ENCODE measurements at regions not wholly inside any gene's neighbourhood (a gene's known extent, or its start where the extent isn't known, plus 50 kb on each side); places are given as distances from the start of the nearest gene placed in this dataset.

DNA sequence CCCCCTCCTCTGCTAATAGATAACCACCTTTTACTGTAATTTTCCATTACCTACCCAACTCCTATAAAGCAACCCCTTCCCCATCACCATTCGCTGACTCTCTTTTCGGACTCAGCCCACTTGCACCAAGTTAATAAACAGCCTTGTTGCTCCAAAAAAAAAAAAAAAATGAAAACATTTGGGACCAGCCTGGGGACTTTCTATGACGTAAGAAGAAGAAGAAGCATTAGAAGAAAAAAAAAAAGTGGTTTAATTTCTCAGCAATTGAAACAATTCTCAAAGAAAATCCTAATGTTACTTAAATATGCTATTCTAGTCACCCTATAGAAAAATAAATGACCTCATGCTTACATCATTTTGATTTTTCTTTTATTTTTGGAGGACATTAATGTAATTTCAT lies 301.5 kb upstream of the ANO3 start:
- DNase-seq (ENCODE audit: low read depth, low spot score): no peak

- DNase-seq (ENCODE audit: low read depth, low spot score): no peak
Observed at GRCh38 chr11:26032241-26032640, 299.7 kb upstream of the ANO3 start.

GRCh38 chr11:26035696-26036095 lies 296.2 kb upstream of the ANO3 start:
- no peak for DNase-seq (ENCODE audit: low read depth, low spot score)

- no peak for DNase-seq (ENCODE audit: low read depth, low spot score)
Observed at GRCh38 chr11:26037716-26038115, 294.2 kb upstream of the ANO3 start.

- DNase-seq (ENCODE audit: low read depth, low spot score): no peak
Observed at GRCh38 chr11:26040339-26040738, 291.6 kb upstream of the ANO3 start.

DNA sequence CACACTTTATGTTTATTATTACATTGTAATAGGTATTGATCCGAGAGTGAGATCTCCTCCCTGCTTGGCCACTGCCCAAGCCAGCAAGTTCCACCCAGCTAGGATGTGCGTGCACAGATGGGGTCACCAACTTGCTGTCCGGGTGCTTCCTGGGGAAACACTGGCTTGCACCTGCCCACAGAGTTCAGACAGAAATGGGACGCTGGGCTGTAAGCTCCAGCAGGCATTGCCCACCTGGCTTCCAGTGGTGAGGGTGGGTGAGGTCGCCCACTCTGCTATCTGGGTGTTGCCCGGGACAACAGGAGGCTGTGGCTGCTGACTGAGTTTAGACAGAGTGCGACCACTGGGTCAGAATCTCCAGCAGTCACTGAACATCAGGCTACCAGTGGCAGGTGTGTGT lies 289.8 kb upstream of the ANO3 start:
- no peak for DNase-seq (ENCODE audit: low read depth, low spot score)

GRCh38 chr11:26043665-26044064 lies 288.3 kb upstream of the ANO3 start:
- DNase-seq (ENCODE audit: low read depth, low spot score): no peak

DNA sequence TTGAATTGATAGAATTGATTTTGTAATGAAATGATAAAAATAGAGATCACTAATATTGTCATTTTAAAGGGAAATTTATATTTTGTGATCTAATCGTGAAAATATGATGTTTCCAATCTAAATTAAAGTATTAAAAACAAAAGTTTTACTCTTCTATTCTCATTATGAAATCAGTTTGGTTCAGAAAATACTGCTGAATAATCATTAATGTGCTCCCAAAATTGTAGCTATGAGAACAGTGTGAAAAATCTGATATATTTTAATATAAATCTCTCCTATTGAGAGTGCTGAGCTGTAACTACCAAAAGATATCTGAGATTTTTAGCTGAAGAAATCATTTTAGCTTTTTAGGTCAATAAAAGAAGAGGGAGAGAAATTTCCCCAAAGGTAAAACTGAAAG lies 287.5 kb upstream of the ANO3 start:
- DNase-seq (ENCODE audit: low read depth, low spot score): no peak

GRCh38 chr11:26045082-26045481 lies 286.8 kb upstream of the ANO3 start:
- no peak for DNase-seq (ENCODE audit: low read depth, low spot score)

DNA sequence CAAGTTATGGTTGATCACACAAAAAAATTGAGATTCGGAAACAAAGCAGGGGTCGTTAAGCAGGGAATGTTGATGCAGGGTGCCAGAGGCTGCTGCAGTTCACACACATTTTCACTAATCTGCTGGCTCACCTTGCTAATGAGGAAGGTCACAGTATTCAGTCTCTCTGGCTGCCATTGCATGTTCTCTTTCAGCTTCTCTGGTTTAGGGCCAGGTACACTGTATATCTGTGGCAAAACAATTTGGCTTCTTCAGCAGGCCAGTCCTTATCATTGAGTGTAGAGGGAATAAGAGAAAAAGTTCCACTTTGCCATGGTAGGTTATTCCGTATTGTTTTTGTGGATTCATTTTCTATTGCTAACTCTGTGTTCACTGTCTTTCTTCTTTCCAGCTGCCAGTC lies 283.7 kb upstream of the ANO3 start:
- no peak for DNase-seq (ENCODE audit: low read depth, low spot score)

GRCh38 chr11:26053966-26054365 lies 278.0 kb upstream of the ANO3 start:
- no peak for DNase-seq (ENCODE audit: low read depth, low spot score)

GRCh38 chr11:26062660-26063059 lies 269.3 kb upstream of the ANO3 start:
- DNase-seq (ENCODE audit: low read depth, low spot score): no peak

DNA sequence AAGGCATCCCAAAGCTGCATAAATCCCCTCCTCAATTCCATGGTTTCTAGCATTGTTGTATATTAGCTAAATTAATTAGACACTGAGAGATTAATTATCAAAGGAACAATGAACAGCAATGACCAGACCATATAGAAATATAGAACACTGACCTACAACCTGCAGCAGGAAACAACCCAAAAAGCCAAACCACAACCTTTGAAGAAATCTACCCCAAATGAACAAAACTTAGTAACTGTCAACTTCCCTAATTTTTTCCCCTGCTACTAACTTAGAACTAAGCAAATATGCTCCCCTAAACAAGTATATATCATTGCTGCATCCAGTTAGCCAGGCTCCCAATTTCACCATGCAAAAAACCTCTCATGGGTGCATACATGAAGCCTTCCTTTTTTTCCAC lies 268.0 kb upstream of the ANO3 start:
- DNase-seq (ENCODE audit: low read depth, low spot score): no peak

DNA sequence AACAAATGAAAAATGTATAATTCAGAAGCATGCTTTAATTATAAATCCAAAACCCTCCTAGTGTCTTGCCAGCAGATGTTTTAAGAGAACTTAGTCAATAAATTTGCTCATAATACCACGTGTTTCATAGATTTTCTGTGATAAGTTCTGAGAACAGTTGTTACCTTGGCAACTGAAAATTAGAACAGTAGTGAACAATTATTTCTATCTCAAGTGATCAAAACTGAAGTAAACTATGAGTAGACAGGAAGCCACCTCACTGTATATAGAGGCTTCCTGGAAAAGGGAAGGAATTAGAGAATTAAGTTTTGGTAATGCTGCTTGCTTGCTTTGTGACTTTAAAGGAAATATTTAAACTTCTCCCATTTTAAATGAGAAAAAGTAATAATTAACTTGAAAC lies 266.0 kb upstream of the ANO3 start:
- no peak for DNase-seq (ENCODE audit: low read depth, low spot score)

GRCh38 chr11:26070714-26071380 lies 261.1 kb upstream of the ANO3 start:
- no peak for DNase-seq (ENCODE audit: low read depth, low spot score)

DNA sequence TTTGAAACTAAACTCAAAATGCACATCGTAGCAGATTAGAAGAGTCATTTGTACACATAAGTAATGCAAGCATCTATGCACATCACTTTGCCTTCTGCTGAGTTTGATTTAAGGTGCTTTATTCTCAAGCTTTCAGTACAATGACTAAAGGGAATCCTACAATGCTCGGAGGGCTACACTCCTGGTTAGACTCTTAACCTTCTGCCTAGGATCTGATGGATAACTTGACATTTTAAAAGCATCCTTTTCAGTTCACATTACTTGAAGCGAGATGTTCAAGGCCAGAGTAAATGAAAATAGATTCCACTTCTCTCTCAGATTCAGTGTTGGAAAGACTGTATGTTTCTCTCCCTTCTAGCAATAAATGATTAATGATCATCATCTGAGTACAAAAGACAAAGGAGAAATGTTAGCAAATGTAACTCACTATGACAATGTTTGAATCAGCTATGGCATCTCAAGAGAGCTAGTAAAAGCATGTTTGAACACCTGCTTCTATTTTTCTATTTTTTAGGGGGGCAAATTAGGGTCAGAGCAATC lies 259.2 kb upstream of the ANO3 start:
- no peak for DNase-seq (ENCODE audit: low read depth, low spot score)

DNA sequence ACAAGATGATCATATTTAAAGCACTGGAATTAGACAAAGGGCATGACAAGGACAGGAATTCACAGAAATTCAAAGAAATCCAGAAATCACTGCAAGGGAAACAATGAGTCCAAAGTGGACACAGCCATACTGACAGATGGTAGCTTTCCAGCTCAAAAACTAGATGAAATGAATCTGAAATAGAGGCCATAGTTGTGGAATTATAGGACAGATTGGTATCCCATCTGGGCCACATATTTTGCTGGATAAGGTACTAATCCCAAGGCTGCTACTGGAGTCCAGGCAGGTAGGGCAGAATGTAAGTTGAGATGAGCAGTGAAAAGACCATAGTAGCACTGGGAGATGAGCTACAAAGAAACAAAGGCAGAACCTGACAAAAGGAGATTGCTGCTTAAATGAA lies 258.3 kb upstream of the ANO3 start:
- DNase-seq (ENCODE audit: low read depth, low spot score): no peak

- DNase-seq (ENCODE audit: low read depth, low spot score): no peak
Observed at GRCh38 chr11:26076233-26076990, 255.5 kb upstream of the ANO3 start.

GRCh38 chr11:26078231-26078821 lies 253.6 kb upstream of the ANO3 start:
- no peak for DNase-seq (ENCODE audit: low read depth, low spot score)

DNA sequence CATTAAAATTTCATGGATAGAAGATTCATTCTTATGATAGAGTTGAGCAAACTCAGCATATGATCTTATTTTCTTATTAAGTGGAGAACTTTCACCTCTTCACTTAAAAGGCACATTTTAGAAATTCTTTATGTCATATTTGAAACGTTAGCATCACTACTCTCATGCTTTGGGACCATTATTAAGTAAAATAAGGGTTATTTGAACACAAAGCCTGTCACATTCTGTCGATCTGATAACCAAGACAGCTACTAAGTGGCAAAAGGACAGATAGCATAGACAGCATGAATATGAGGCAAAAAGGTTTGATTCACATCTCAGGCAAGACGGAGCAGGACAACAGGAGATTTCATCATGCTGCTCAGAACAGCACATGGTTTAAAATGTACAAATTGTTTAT lies 247.6 kb upstream of the ANO3 start:
- no peak for DNase-seq (ENCODE audit: low read depth, low spot score)

DNA sequence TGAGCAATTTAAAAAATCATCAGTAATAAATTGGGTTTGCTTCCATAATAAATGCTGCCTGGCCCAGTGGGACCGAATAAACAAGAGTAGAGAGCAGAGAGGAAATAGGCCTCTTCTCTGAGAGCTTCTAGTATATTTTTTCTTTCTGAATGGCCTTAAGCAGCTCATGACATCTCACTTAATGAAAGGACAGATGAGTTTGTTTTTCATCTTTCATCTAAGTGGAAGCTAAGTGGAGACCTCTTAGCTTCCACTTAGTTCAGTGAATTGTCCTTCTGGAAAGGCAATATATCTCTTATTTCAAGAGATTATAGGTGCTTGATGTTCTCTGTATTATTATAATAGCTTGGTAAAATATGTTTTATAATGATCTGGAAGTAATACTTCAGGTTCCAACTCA lies 245.9 kb upstream of the ANO3 start:
- DNase-seq (ENCODE audit: low read depth, low spot score): no peak

DNA sequence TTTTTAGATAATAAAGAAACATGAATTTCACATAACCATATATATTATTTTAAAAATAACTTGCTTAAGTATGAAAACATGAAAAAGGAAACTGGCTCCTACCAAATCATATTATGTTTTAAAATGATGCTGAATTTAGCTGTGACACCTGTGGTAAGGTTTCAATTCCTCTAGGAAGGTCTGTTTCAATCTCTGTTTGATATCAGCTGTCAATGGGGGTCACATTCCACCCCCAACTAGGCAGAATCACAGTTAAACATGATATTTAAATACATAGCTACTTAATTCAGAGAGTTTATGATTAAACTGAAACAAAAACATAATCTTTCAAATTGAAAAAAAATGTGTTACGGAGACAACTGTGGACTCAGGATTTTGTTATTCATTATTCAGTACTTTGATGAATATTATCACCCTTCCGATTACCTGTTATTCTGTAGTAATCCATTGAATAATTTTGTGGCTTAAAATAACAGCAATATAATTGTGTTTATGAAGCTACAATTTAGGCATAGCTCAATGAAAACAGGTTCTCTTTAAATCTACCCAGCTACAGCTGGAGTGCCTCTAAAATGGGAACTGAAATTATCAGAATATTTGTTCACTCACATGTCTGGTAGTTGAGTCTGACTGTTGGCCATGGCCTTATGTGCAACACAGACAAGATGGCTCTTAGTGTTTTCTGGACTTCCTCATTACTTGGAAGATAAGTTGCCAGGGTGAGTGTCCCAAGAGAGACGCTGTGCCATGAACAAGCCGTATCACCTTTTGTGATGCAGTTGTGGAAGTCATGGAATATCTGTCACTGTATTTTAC lies 244.6 kb upstream of the ANO3 start:
- DNase-seq (ENCODE audit: low read depth, low spot score): no peak

Data from ELF-1 (cell line).